GM18511 (cell line): ENCODE measurements at regions not wholly inside any gene's neighbourhood (a gene's known extent, or its start where the extent isn't known, plus 50 kb on each side); places are given as distances from the start of the nearest gene placed in this dataset.
"Not testable (repeated sequence)": the region's sequence is repeated elsewhere in the genome, so short reads cannot be mapped to it uniquely, and the experiment has no call there.

Experiments used
- ATAC-seq: cut with Tn5 transposase; IDR thresholded peaks from one replicate; pipeline ENCODE4 v1.9.1; 2021; ENCODE audit warnings: mild to moderate bottlenecking, moderate library complexity; ENCODE audit not compliant: unreplicated experiment

DNA sequence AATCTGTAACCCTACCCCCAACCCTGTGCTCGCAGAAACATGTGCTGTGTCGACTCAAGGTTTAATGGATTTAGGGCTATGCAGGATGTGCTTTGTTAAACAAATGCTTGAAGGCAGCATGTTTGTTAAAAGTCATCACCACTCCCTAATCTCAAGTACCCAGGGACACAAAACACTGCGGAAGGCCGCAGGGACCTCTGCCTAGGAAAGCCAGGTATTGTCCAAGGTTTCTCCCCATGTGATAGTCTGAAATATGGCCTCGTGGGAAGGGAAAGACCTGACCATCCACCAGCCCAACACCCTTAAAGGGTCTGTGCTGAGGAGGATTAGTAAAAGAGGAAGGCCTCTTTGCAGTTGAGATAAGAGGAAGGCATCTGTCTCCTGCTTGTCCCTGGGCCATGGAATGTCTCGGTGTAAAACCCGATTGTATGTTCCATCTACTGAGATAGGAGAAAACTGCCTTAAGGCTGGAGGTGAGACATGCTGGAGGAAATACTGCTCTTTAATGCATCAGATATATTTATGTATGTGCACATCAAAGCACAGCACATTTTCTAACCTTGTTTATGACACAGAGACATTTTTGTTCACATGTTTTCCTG lies 94.4 kb downstream of the LSM3 start:
- ATAC-seq: not testable (repeated sequence)

DNA sequence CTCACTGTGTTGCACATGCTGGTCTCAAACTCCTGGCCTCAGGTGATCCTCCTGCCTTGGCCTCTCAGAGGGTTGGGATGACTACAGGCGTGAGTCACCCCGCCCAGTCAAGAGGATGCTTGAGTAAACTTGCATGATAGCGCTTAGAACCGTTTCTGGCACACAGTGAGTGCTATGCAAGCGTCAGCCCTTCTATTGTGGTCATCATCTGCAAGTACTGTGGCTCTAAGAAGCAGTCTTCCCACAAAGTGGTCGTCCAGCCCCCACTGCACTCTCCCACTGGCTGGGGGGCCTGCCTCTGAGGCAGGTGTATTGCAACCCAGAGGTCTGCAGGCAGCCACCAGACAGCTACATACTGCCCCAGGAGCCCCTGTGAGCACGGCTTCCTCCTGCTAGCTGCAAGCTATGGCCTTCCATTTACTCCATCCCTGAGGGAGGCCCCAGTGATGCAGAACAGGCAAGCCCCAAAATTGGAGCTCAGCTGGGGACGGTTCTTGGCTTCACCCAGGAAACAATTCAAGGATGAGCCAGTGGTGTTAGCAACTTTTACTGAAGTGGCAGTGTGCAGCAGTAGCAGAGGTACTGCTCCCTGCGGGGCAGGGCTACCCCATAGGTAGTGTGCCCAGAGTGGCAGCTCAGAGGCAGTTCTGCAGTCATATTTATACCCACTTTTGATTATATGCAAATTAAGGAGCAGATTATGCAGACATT lies 95.4 kb downstream of the LSM3 start:
- no peak for ATAC-seq

DNA sequence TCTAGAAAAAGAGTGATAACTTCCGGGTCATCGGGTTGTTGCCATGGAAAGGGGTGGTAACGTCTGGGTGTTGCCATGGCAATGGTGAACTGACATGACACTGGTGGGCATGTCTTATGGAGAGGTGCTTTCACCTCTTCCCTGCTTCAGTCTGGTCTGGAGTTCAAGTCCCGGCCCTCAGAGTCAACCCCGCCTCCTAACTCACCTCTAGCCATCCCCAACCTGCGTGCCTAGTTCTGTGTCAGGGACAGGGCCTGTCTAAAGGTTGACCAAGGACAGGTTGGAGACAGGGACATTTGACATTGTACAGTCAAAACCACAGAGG lies 96.0 kb downstream of the LSM3 start:
- no peak for ATAC-seq

DNA sequence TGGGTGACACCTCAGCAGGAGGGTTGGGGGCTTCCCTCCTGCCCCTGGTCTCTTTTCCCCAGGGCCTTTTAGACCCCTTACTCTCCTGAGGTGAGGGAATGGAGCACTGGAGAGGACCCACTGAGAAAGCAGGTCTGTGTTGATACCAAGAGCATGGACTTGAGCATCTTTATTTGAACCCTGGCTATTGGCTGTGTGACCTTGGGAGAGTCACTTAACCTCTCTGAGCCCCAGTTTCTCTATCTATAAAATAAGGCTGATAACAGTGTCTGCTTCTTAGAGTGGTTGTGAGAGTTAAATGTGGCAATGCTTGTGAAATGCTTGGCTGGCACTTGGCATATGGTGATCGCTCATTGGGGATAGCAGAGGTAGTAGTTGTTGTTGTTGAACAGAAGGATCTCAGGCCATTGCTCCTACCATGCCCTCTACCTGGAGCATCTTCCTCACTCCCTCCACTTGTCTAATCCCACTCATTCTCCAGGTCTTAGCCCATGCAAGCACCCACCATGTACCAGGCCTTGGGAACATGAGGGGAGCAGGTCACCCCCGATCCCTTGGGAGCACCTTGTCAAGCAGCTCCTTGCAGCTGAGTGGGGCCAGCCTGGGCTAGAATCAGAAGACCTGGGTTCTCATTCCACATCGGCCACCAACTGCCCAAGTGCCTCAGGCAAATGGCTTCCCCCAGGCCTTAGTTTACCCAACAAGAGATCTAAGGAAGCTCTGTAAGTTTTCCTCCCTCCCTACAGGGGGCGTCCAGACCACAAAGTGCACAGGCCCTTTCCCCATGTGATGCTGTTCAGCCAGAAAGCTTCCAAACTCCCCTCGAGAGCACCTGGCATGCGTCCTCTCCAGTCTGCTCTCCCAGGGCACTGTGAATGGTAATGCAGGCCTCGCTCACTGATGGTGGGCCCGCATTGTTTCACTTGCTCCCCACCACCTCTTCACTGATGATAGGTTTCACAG lies 96.7 kb downstream of the LSM3 start:
- no peak for ATAC-seq

DNA sequence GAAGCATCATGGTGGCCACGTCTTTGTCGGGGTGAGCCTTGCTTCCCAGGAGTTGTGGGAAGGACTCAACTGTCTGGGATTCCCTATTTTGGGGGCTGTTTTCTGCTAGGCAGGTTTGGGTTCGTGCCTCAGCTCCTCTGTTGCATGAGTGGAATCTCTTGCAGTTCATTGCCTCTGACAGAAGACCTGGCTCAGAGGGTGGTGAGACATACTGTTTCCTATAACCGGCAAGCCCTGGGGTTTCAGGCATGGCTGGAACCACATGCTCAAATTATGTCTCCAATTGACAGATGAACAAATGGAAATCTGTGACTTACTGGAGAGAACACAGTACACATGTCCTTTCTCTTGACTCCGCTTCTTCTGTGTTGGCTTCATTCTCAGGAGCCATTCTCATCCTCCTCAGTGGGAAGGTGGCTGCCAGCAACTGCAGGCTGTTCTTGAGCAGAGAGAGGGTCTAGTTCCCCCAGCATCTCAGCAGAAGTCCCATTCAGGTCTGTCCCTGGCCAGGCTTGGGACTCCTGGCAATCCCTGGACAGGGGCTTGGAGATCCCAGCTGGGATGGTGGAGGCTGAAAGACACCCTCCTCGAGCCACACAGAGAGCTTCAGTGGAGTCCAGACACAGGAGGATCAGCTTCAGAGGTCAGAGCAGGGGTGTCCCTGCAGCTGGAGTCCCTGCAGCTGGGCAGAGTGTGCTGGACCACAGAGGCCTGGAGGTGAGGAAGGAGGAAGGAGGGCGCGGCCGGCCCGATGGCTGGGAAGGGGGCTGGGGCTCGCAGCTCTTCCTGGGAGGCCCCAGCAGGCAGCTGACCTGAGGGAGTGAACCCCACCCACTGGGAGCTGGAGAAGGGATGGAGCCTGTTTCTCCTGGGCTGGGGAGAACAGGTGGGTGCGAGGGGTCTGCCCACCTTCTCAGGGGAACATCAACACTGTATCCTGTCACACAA lies 97.6 kb downstream of the LSM3 start:
- no peak for ATAC-seq

DNA sequence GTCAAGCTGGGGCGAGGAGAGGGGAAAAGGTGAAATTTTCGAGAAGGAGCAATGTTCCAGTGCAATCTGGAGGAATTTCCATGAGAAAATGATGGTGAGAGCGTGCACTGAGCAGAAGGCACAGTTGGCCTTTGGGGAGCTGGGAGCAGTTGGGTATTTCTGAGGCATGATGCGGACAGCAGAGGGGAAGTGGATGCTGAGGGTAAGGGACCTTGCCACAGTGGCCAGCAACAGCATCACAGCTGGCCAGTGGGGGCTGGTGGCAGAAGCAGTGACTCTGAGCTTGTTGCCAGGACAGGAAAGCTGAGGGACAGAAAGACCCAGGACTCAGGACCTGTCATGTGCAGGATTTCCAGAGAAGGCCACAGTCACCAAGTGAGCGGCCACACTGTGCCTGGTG lies 98.9 kb downstream of the LSM3 start:
- ATAC-seq: no peak

DNA sequence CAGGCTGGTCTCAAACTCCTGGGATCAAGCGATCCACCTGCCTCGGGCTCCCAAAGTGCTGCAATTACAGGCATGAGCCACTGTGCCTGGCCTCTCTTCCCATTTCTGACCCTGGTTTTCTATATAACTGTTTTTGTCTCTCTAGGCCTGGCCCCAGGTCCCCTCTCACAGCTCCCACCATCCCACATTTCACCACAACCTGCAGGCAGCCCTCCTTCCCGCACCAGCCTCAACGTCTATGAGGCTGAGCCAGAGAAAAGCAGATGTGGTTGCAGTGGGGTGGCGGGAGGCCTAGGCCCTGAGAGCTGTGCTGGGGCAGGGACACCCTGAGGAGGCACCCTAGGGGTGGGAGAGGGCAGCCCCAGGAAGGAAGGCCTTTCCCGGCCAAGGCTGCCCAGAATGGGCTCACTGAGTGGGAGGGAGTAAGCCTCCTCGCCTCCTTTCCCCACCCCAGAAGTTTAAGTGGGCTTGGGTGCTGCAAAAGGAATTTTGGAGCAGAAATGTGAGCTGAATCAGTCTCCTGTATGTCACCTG lies 99.7 kb downstream of the LSM3 start:
- ATAC-seq: no peak

DNA sequence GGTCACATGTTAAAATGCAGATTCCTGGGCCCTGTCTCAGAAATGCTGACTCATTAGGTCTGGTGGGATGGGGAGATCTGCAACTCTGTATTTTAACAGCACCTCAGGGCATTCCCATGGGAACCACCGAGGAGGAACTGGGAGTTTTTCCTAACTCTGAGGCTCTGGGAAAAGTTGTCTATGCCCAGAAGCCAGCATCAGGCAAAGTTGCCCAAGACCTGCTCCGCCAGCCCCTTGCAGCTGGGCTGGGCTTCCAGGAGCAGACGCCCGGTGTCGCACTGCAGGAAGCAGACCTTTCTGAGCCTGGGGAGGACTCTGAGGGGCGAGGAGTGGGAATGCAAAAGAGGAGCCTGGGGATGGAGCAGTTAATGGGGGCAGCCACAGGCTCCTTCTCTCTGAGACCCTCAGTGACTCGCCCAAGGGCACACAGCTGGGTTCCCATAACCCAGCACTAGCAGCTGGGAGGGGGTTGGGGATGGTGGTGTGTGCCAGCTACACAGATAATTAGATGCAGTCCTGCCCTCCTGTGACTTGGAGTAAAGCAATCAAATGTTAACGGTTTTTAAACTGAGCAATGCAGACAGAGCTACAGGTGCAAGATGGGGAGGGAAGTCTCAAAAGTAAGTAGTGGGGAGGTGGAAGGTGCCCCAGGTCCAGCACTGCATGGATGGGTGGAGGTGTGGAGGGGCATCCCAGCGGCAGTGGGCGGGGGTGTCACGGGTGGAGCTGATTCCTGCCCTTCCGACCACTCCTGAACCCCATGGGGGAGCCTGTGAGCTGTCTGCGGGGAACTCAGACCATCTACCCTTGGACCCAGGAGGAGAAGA lies 100.4 kb downstream of the LSM3 start:
- ATAC-seq: no peak

DNA sequence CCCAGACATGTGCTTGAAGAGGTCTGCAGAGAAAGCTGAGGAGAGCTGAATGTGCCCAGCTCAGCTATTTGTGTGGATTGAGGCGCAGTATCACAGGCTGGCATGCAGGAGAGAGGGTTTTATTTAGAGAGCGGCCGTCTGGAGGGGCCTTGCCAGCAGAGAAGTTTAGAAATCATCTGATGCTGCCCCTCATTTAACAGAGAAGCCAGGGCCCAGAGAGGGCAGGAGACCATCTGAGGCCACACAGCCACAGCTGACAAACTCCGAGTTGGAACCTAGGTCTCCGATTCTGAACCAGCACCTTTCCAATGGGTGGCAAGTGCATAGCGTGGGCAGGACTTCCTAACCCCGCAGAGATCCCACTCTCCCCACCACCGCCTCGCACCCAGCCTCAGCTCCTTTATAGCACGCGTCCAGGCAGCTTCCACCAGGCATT lies 101.0 kb downstream of the LSM3 start:
- no peak for ATAC-seq

DNA sequence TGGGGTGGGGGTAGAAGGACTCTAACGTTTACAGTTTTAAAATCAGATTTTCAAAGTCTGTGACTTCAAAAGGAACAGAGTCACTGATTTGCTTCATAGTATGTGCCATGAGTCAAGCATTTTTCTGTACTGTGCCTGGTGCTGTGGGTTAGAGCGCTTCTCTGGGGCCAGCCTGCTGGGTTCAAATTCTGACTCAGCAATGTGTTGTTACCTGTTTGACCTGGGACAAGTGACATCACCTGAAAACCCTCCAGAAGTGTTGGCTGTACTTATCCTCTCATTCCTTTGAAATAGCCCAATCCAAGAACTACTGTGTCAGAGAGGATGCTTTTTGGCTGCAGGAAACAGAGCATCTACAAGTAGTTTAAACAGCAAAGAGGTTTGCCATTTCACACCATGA lies 101.7 kb downstream of the LSM3 start:
- ATAC-seq: no peak

DNA sequence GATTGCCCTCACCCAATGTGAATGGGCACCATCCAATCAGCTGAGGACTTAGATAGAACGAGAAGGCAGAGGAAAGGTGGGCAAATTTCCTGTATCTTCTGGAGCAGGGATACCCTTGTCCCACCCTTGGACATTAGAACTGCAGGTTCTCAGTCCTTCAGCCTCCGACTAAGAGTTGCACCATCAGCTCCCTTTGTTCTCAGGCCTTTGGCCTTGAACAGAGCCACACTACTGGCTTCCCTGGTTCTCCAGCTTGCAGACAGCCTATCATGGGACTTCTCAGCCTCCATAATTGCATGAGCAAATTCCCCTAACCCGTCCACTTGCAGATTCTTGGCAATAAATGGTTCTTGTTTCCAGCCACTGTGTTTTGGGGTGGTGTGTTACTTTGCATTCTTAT lies 102.4 kb downstream of the LSM3 start:
- no peak for ATAC-seq

DNA sequence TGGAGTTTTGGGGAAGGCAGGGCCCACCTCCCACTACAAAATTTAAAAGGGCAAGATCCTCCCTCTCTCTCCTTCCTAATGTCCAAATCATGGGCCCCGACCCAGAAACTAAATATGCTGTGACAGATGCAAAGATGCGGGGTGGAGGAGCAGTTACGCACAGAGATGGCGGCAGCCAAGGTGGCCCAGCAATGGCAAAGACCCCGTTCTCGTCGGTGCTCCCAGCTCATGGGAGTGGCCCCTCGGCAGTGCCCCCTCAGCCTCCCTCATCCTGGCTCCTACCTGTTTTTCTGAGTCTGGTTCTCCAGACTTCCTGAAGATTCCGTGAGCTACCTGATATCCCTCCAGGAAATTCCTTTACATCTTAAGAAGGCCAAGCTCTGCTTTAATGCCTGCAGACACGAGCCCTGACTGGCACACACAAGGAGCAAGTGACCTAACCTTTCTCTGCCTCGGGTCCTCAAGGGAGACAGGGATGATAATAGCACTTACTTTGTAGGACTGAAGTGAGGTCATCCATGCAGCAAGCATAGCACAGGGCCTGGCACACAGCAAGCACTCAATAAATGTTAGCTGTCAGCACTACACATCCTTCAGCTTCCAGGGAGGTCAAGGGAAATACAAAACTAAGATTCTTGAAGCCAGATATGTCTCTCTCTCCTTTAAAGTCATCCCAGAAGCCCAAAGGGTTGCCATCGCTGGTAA lies 103.5 kb downstream of the LSM3 start:
- no peak for ATAC-seq

DNA sequence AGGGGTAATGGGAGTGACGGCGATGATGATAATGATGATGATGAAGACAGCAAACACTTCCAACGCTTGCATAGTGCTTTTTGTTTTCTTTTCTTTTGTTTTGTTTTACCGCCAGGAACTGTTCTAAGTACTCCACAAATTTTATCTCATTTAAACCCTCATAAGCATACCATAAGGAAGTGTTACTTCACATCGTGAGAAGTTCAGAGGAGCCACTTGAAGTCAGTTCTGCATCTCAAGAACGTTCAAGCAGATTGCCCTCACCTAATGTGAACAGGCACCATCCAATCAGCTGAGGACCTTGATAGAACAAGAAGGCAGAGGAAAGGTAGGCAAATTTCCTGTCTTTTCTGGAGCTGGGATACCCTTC lies 104.1 kb downstream of the LSM3 start:
- ATAC-seq: no peak

DNA sequence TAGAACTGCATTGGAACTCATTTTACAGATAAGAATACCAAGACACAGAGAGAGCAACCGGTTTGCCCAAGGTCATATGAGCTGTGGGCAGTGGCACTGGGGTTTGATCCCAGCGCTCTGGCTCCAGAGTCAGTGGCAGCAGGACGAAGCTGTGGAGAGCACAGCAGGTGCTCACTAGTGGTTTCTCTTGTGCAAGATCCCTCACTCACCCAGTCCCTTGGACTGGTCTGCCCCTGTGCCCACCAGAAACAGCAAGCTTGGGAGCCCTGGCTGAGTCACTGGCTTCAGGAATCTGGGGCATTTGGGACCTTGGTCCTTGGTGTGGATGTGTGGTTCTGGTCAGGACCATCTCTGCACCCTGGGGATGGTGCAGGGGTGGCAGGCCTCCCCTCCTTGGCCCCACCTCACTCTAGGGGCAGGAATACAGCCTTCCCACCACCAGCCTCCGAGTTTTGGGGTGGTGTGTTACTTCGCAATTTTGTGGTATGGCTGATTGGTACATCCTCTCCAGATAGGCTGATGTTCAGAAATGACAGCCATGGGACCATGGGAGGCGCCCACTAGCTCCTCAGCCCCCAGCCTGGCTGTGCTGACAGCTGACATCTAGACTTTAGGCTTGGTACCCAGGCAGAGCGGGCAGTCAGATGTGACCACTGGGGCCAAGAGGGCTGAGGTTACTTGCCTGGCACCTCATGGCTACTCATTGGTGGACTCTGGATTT lies 104.6 kb downstream of the LSM3 start:
- ATAC-seq: no peak

DNA sequence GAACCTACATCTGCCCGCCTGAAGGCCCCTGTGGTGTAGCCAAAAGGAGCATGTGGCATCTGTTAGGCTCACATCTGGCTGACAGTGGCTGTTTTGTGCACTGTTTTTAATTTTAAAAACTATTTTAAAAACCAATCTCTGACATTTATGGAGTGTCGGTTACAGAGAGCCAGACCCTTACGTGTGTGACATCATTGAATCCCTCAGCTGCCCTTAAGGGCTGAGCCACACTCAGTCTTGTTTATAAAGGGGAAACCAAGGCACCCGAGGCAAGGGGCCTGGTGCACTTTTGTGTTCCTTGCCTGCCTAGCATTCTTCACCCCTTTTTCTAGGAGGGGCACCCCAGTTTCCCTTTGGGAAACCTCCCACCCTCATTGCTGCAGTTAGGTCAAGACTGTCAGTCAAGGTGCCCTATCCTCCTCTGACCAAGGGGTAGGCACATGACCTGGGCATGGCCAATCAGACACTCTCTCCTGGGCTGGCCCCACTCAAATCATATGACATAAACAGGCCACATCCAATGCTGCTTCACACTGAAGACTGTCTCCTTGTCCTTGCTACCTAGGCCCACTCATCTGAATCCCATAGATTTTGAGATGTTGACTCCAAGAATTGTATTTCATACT lies 105.3 kb downstream of the LSM3 start:
- ATAC-seq: no peak

DNA sequence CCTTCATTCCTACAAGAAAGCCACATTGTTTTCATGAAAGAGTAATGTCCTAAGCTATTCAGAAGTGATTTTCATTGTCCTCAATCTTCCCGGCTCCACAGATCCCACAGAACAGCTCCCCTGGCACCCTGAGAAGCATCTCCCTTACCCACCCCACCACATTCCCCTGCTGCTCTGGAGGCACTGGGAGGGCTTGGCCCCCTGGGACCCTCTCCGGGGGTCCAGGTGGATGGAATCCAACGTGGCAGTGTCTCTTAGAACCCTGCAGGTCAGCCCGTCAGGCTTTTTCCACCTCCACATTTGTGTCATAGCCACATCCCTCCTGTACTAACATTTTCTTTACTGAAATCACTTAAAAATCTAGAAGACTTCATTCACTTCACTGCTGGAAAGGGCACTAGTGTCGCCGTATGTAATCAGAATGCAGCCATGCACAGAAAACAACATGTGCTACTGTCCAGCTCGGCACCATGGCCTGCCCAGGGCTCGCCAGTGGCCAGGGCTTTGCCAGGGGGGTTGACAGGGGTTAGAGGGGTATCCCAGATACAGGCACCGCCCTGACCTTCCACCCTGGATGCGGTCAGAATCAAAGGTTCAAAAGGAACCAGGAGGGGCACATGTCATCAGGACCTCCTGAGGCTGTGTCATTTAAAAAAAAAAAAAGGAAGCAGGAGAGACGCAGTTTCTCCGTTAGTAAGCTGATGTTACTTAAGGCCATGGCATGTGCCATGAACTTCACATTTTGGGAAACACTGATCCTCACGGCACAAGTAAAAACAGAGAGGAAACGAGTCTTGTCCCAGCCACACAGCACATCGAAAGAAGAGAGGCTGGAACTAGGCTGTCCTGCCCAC lies 106.3 kb downstream of the LSM3 start:
- no peak for ATAC-seq

DNA sequence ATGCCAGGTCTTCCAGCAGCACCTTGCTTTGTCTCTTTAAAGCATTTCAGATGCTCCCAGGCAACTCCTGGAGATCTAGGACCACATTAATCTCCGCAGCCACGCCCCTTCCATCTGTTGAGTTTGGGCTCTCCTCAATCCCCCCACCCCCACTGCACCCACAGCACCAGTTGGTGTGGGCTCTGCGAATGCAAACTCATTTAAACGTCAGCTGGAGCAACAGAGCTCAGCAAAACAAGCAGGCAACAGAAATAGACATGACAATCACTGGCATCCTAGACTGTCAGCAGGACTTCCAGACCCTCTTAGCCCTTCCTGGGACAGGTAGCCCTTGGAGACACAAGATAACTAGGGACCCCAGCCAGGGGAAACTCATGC lies 106.9 kb downstream of the LSM3 start:
- no peak for ATAC-seq
